B cell (primary cell): ENCODE measurements at regions not wholly inside any gene's neighbourhood (a gene's known extent, or its start where the extent isn't known, plus 50 kb on each side); places are given as distances from the start of the nearest gene placed in this dataset.

Experiments
- ATAC-seq: fragments of 200-7000 bp; cut with Tn5 transposase; one replicate; pipeline ENCODE4 v1.10.0; 2021; ENCODE audit warnings: low read depth, mild to moderate bottlenecking, moderate number of reproducible peaks, moderate library complexity
- CTCF ChIA-PET: fragments of 350-600 bp; sonication (Branson Sonifier 250); formaldehyde crosslinking; loops from one replicate; lab custom pipeline; 2021; ENCODE audit warnings: antibody characterized with exemption, inconsistent platforms; lab: Charles Lee
- POLR2A ChIA-PET: fragments of 350-600 bp; sonication (Branson Sonifier 250); formaldehyde crosslinking; loops from one replicate; lab custom pipeline; 2021; ENCODE audit warnings: antibody characterized with exemption; lab: Charles Lee
- DNase-seq: peaks from one replicate; pipeline ENCODE4 v3.0.0; 2013
- H2AFZ ChIP-seq: 2 replicates; pipeline ENCODE4 v1.6.1; 2012; ENCODE audit warnings: mild to moderate bottlenecking, low read depth, low read length; ENCODE audit not compliant: insufficient read depth, poor library complexity, severe bottlenecking
- H3K27ac ChIP-seq, 2 donors: 1 replicate in 1 of 2; 2 replicates in 1 of 2; pipeline ENCODE4 v1.5.1; 2012 to 2013; ENCODE audit warnings: low read length in 2 of 2, mild to moderate bottlenecking in 2 of 2, moderate library complexity in 1 of 2
- H3K27me3 ChIP-seq, 4 experiments: fragments of 200-600 bp in 1 of 4; sonication (generic) in 1 of 4; replicated peaks in 1 of 4; 1 replicate in 2 of 4; 2 replicates in 2 of 4; pipeline versions ENCODE4 v1.6.1 to v1.7.0; 2013 to 2016; ENCODE audit warnings: low read length in 3 of 4, mild to moderate bottlenecking in 2 of 4, mixed read lengths in 1 of 4, moderate library complexity in 1 of 4; ENCODE audit not compliant: insufficient read depth in 4 of 4, control insufficient read depth in 3 of 4; ENCODE audit errors: control extremely low read depth in 1 of 4
- H3K36me3 ChIP-seq, 2 experiments: replicated peaks in 1 of 2; 1 replicate in 1 of 2; 2 replicates in 1 of 2; pipeline versions ENCODE4 v1.6.1 to v1.7.1; 2013; ENCODE audit warnings: low read length in 1 of 2; ENCODE audit not compliant: insufficient read depth in 2 of 2, control insufficient read depth in 1 of 2; ENCODE audit errors: control extremely low read depth in 1 of 2, extremely low read depth in 1 of 2
- H3K4me1 ChIP-seq, 2 donors: fragments of 200-600 bp in 1 of 2; sonication (generic) in 1 of 2; 1 replicate in 1 of 2; 2 replicates in 1 of 2; pipeline versions ENCODE4 v1.5.1 to v1.6.1; 2013 to 2017; ENCODE audit warnings: low read length in 2 of 2; ENCODE audit not compliant: control insufficient read depth in 2 of 2, insufficient read depth in 2 of 2
- H3K4me2 ChIP-seq: replicated peaks from 2 replicates; pipeline ENCODE3; 2012; ENCODE audit warnings: mild to moderate bottlenecking, low read depth, low read length; ENCODE audit not compliant: poor library complexity, severe bottlenecking
- H3K4me3 ChIP-seq, 5 experiments: fragments of 200-600 bp in 1 of 5; sonication (generic) in 1 of 5; 1 replicate in 3 of 5; 2 replicates in 2 of 5; pipeline versions ENCODE4 v1.5.1 to v1.7.0; 2011 to 2016; ENCODE audit warnings: low read length in 4 of 5, mild to moderate bottlenecking in 4 of 5, low read depth in 2 of 5, control low read depth in 1 of 5, moderate library complexity in 1 of 5; ENCODE audit not compliant: insufficient read depth in 1 of 5; ENCODE audit errors: control extremely low read depth in 1 of 5, extremely low read depth in 1 of 5
- H3K79me2 ChIP-seq: fragments of 200-600 bp; sonication (generic); one replicate; pipeline ENCODE4 v1.6.0; 2016; ENCODE audit warnings: low read length; ENCODE audit not compliant: control insufficient read depth, insufficient read depth
- H3K9ac ChIP-seq: fragments of 200-600 bp; sonication (generic); 2 replicates; pipeline ENCODE4 v1.6.1; 2017; ENCODE audit warnings: mild to moderate bottlenecking, low read length, moderate library complexity
- H3K9me3 ChIP-seq, 3 donors: one replicate each; pipeline versions ENCODE4 v1.6.1 to v1.7.1; 2013; ENCODE audit warnings: low read length in 2 of 3; ENCODE audit not compliant: control insufficient read depth in 2 of 3, insufficient read depth in 1 of 3; ENCODE audit errors: control extremely low read depth in 1 of 3
- H4K20me1 ChIP-seq: 2 replicates; pipeline ENCODE4 v1.6.0; 2012; ENCODE audit warnings: mild to moderate bottlenecking, low read length; ENCODE audit not compliant: insufficient read depth, control insufficient read depth, poor library complexity, severe bottlenecking
- H3K27ac Mint-ChIP-seq: one replicate; pipeline ENCODE4 v1.8.0; 2021; ENCODE audit warnings: mixed read lengths
- H3K27me3 Mint-ChIP-seq: one replicate; pipeline ENCODE4 v1.8.0; 2021; ENCODE audit warnings: mixed read lengths
- H3K4me1 Mint-ChIP-seq: one replicate; pipeline ENCODE4 v1.8.0; 2021; ENCODE audit warnings: mixed read lengths
- H3K4me3 Mint-ChIP-seq: one replicate; pipeline ENCODE4 v1.8.0; 2021; ENCODE audit warnings: mixed read lengths
- H3K9me3 Mint-ChIP-seq: one replicate; pipeline ENCODE4 v1.8.0; 2022; ENCODE audit warnings: mixed read lengths; ENCODE audit not compliant: insufficient read depth
- CTCF ChIP-seq: fragments of 200-600 bp; IDR thresholded peaks from one replicate; pipeline ENCODE4 v1.8.0; 2022; ENCODE audit warnings: antibody characterized with exemption, mild to moderate bottlenecking
- EZH2 ChIP-seq: IDR thresholded peaks from 2 replicates; pipeline ENCODE4 v1.6.1; 2012; ENCODE audit warnings: borderline replicate concordance, low read depth, mild to moderate bottlenecking, moderate library complexity, low read length; ENCODE audit not compliant: insufficient read depth, poor library complexity, severe bottlenecking
- WGBS: methylation state at CpG from one replicate; pipeline ENCODE4 v1.1.5; 2013; ENCODE audit warnings: missing lambda C conversion rate; ENCODE audit not compliant: insufficient coverage; 5-methylcytosine and 5-hydroxymethylcytosine counted together
- intact Hi-C: fragments of 100-400 bp; cut with micrococcal nuclease; formaldehyde crosslinking; loops from one replicate; pipeline ENCODE4 v1.10.0; 2022

GRCh38 chr7:42733040-42733439 is 178.8 kb downstream of the C7orf25 start:
- Mint-ChIP-seq H3K9me3 (no peaks in the 10 kb centered on the region), H3K27ac (no peak overlapping the region), H3K4me3 (no peak overlapping the region), H3K4me1 (no peaks in the 10 kb centered on the region), H3K27me3 (no peaks in the 10 kb centered on the region)
- Histone ChIP-seq H3K27ac (no peak overlapping the region), H3K9me3 (no peaks in the 10 kb centered on the region), H3K4me1 (no peaks in the 10 kb centered on the region), H3K4me3 (no peak overlapping the region), H4K20me1 (no peaks in the 10 kb centered on the region), H3K9ac (no peak overlapping the region), H3K36me3 (no peaks in the 10 kb centered on the region), H3K79me2 (no peaks in the 10 kb centered on the region), H3K4me2 (no peak overlapping the region), H3K27me3 (peaks cover 0 to 4% (median 0%) of the 10 kb centered on the region in 4 experiments), H2AFZ (no peak overlapping the region)
- ChIA-PET CTCF (no interaction called here), POLR2A (no interaction called here)
- DNase-seq = no peak
- TF ChIP-seq EZH2 (no peak), CTCF (no peak)
- WGBS = 46% methylated on average over 5 of the region's 5 CpGs
- intact Hi-C loops = no loop called here
- ATAC-seq = no peak

GRCh38 chr7:42730586-42730985 is 181.3 kb downstream of the C7orf25 start:
- TF ChIP-seq EZH2 (no peak), CTCF (no peak)
- Histone ChIP-seq H3K27ac (no peak overlapping the region), H4K20me1 (no peaks in the 10 kb centered on the region), H3K4me1 (no peaks in the 10 kb centered on the region), H3K4me2 (no peak overlapping the region), H3K9ac (no peak overlapping the region), H3K27me3 (peaks cover 0 to 4% (median 0%) of the 10 kb centered on the region in 4 experiments), H3K79me2 (no peaks in the 10 kb centered on the region), H2AFZ (no peak overlapping the region), H3K36me3 (no peaks in the 10 kb centered on the region), H3K9me3 (no peaks in the 10 kb centered on the region), H3K4me3 (no peak overlapping the region)
- POLR2A ChIA-PET = no interaction called here
- no CpG with 5 or more reads among the region's 1 CpG for WGBS
- H3K27ac Mint-ChIP-seq = no peak overlapping the region
- H3K4me3 Mint-ChIP-seq = no peak overlapping the region
- CTCF ChIA-PET = no interaction called here
- no peaks in the 10 kb centered on the region for H3K4me1 Mint-ChIP-seq
- DNase-seq = no peak
- no peak for ATAC-seq
- H3K27me3 Mint-ChIP-seq = no peaks in the 10 kb centered on the region
- no peaks in the 10 kb centered on the region for H3K9me3 Mint-ChIP-seq
- intact Hi-C loops = no loop called here
